HG03565 (cell line): ENCODE measurements at regions not wholly inside any gene's neighbourhood (a gene's known extent, or its start where the extent isn't known, plus 50 kb on each side); places are given as distances from the start of the nearest gene placed in this dataset.

ENCODE experiments used
- ATAC-seq: cut with Tn5 transposase; IDR thresholded peaks from one replicate; pipeline ENCODE4 v1.9.1; 2021; ENCODE audit warnings: mild to moderate bottlenecking, moderate library complexity; ENCODE audit not compliant: unreplicated experiment

DNA sequence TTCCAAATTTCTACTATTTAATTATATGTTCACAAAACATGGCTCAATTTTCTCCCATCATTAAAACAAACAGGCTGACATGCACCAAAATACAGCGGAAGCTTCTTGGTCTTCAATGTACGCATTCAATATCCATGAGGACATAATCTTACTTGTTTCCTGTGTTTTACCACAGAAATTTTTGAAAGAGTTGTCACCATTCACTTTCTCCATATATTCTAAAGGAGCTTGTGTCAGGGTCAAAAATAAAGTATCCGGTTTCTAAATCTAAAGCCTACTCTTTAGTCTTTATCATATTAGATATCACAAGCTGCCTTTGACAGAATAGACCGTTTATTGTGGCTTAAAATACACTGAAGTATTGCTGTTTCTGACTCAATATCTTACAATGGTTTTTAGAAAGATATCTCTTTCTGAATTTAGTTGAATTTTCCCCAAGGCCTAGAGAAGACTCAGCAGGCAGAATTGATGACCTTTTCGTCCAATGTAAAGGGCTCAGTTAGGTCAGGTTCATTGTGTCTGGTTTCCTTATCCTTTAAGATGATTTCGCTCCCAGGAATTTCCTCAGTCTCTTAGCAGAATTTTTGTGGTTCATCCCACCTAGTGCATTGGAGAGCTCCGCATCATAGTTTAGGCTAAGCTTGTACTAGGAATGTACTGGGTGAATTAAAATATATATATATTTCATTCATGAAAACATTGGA lies 717.2 kb downstream of the NCAM2 start:
- no peak for ATAC-seq

DNA sequence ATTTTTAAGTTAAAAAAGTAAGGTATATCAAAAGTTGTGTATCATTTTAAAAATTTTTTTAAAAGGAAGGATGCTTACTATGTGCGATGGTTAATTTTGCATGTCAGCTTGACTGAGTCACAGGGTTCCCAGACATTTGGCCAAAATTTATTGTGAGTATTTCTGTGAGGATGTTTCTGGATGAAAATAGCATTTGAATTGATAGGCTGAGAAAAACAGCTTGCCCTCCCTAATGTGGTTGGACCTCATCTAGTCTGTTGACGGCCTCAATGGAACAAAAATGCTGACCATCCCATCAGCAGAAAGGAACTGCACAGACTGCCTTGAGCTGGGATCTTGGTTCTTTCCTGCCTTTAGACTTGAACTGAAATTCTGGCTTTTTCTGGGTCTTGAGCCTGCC lies 724.5 kb downstream of the NCAM2 start:
- no peak for ATAC-seq

GRCh38 chr21:21730512-21730911 lies 732.3 kb downstream of the NCAM2 start:
- ATAC-seq: no peak

GRCh38 chr21:21731626-21732025 lies 733.4 kb downstream of the NCAM2 start:
- no peak for ATAC-seq

DNA sequence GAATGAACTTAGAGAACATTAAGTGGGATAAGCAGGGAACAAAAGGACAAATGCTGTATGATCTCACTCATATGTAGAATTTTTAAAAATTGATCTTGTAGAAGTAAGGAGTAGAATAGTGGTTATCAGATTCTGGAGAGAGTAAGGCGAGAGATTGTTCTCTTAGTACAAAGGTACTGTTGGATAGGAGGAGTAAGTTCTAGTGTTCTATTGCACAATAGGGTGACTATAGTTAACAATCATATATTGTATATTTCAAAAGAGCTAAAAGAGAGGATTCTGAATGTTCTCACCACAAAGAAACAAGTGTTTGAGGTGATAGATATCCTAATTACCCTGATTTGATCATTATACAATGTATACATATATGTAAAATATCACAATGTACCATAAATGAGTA lies 735.9 kb downstream of the NCAM2 start:
- no peak for ATAC-seq

DNA sequence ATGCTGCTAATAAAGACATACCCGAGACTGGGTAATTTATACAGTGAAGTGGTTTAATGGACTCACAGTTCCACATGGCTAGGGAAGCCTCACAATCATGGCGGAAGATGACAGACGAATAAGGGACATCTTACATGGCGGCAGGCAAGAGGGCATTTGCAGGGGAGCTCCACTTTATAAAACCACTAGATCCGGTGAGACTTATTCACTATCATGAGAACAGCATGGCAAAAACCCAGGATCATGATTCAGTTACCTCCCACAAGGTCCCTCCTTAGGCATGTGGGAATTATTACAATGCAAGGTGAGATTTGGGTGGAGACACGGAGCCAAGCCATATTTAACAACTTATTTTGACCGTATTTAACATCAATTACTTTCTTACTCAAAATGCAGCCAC lies 739.0 kb downstream of the NCAM2 start:
- ATAC-seq: no peak

DNA sequence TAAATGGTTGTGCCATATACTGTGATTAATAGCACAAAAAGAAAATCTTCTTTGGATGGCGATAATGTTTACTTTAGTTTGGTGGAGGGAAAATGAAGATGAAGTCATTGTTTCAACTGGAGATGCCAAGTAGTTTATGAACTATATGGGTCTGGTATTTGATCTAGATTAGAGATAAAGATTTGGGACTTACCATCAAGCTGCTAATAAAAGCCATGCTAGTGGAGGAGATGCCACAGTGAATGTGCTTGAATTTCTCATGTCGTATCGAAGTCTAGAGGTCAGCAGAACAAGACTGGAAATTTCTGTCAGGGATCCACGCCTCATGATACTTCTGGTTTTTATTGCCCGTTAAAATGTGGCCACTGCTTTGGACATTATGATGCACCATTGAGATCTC lies 742.0 kb downstream of the NCAM2 start:
- no peak for ATAC-seq

GRCh38 chr21:21750124-21750825 lies 752.1 kb downstream of the NCAM2 start:
- no peak for ATAC-seq

DNA sequence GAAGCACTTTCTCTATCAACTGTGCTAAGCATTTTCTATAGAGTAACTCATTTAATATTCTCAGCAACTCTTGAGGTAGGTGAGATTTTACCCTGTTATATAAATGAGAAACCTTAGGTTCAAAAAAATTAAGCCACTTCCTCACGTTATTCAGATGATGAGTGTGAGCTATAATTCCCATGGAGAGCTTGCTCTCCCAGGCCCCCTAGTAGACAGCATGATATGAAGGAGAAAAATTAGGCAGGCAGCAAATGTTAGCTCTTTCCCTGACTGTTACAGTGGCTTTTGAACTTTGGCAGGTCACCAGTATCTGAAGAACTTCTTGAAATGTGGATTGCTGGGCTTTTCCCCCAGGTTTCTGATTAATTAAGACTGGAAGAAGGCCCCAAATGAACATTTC lies 753.1 kb downstream of the NCAM2 start:
- ATAC-seq: no peak

DNA sequence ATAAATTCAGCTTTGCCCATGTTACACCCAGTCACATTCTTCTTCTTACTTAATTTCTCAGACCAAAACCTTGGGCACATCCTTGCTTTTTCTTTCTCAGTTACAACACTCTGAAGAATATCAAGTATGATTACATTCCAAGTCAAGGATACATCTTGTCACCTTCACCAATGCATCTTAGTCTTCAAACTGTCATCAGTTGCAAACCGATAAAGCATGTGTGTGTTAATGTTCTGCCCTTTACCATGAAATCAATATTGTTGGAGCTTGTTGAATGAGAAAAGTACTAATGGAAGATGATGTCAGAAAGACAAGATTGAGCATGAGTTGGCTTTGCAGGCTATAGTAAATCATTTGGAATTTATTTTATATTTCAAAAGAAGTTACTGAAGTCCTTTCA lies 764.6 kb downstream of the NCAM2 start:
- no peak for ATAC-seq

DNA sequence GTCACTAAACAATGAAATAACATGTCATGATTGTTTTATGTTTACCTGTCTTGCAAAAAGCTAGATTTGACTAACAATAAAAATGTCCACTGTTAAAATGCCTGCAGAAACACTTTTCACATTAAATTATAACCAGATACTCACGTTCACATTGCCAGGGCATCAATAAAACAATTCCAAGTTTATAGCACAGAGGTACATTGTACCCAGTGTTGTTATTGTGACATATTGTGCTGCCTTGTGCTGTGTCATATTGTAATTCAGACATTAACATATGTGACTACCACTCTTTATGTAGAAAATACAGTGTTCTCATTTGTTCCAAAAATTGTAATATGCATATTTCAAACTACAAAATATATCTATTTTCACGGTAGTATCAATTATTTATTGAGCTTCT lies 766.1 kb downstream of the NCAM2 start:
- ATAC-seq: no peak

DNA sequence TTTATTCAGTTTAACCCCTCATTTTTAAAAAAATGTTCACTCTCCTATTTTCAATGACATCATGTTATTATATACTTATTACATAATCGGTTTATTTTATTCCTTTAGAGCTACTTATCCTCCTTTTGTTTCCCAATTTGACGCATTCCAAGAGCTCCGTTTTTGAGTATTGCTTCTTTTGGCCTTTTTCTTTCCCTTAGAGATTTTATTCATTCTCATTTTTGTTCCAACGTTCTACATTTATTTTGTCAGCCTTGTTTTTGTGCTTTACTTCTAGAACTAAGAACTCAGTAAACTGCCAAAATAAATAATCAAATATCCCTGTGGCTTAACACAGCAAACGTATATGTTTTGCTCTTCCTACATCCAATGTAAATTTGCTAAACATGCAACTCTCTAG lies 769.1 kb downstream of the NCAM2 start:
- ATAC-seq: no peak

DNA sequence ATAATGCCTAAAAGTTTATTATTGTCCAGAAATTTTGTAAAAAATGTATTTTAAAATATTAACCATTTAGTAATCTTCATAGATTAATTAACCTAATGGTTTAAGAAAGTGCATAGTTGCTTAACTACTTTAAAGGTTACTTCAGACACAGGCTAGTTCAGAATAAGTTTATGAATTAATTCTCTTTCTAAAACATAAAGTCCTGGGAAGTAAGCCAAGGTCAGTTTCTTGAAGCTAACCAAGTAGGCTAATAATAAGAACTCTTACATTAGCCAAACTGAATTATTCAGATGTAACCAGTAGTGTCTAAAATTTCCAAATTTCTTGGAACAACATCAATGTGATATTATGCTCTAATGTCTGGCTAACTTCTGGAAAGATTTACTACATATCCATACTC lies 790.4 kb downstream of the NCAM2 start:
- no peak for ATAC-seq

DNA sequence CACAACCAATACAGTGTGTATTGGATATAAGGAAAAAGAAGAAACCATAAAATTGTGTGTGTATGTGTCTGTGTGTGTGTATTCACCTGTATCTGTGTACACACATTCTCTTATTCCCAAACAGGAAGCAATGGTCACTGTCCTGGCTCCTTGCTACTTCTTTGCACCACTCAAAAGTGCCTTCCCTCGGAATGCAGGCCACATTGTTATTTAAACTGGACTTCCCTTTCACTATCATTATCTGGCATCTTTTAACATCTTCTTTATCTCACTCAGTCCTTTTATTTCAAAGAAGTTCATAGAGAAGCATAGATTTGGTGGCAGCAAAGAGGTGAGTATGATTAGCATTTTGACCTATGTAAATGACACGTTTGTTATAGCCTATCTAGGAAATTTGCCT lies 803.7 kb downstream of the NCAM2 start:
- ATAC-seq: no peak

GRCh38 chr21:21806711-21807597 lies 808.7 kb downstream of the NCAM2 start:
- ATAC-seq: no peak

DNA sequence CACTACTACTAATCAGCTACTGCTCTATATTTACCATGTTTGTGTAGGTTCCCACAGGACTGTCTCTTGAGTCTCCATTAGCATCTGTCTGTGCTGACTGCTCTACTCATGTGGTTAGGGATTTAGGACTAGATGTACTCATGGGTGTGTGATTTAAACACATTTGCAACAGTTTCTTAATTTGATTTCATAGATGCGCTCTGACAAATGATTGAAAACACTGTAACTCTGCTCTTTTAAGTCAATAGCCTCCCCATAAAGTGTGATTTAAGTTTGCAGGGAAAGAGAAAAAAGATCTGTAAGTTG lies 809.3 kb downstream of the NCAM2 start:
- no peak for ATAC-seq

DNA sequence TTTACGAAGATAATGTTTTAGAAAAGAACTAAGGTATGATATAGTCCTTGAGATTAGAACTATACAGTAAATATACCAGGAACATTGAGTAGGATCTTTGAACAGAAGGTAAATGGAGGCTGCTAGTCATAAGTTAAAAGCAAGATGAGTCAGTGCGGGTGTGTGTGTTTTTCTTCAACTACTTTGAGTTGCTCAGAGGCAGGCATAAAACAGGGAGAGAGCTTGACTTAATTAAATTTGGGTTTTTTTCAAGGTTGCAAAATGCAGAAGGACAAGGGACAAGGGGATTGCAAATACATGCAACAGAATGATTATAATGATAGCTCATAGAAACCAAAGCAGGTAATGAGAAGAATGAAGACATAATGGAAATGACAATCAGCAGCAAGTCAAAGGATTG lies 815.1 kb downstream of the NCAM2 start:
- no peak for ATAC-seq

- ATAC-seq: no peak
Observed at GRCh38 chr21:21813934-21814333, 815.7 kb downstream of the NCAM2 start.

GRCh38 chr21:21816778-21817177 lies 818.6 kb downstream of the NCAM2 start:
- ATAC-seq: no peak

- no peak for ATAC-seq
Observed at GRCh38 chr21:21818898-21819297, 820.7 kb downstream of the NCAM2 start.

DNA sequence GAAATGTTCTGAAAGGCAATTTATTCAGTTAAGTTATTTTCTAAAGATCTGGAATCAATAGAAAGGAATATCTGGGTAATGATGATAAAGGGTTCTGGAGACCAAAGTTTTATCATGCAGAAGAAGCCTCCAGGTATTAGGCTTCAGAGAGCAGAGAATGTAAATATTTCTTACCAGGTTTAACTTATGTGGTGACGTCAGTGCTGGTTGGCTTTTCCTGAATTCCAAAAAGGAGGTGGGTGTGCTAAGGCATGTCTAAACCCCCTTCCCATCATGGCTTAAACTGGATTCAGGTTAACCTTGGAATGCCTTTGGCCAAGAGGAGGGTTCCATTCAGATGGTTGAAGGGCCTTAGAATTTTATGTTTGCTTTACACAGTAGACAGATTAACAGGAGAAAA lies 829.9 kb downstream of the NCAM2 start:
- no peak for ATAC-seq

DNA sequence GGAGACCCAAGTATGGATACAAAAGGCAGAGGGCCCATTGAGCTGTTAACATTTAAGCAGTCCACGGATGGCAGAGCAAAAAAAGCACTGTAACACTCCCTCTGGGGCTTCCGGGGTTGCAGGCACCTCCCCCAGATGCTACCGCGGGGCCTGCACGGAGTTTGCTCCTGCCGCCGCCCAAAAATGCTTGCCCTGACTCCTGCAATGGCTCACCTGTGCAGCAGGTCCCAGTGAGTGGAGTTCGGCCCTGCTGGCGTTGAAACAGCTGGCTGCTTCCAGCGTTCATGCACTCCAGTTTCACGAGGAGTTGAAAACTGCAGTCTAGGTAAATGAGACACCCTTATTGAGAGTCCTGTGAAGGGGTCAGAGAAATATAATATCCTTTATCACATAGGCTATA lies 832.8 kb downstream of the NCAM2 start:
- ATAC-seq: no peak
